ENCODE measurements at regions not wholly inside any gene's neighbourhood (a gene's known extent, or its start where the extent isn't known, plus 50 kb on each side); places are given as distances from the start of the nearest gene placed in this dataset.

DNA sequence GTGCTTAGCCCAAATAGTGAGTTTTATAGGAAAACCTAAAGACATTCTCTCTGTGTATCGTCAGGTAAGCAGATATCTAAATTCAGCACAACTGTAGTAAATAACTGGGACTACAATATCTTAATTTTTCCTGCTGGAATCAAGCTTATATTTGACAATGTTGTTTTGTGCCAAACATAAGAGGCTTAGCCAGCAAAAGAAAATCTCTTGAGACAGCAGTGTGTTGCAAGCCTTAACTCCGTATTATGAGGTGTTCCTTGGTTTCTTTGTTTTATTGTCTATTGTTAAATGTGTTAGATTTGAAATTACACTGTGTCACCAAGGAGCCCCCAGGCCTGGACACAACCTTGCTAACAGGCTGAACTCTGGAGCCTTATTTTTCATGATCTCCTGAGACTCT is 1570.6 kb upstream of the GOT2 start:
- H3K27ac ChIP-seq (ENCODE audit: low read length), result no peak overlapping the region
- H4K20me1 ChIP-seq (ENCODE audit: insufficient read depth), result no peaks in the 10 kb centered on the region
- H3F3A ChIP-seq (ENCODE audit: insufficient read depth, low read length, poor library complexity, severe bottlenecking), result no peaks in the 10 kb centered on the region
- no peak overlapping the region for H3K4me2 ChIP-seq (ENCODE audit: low read length)
- no peaks in the 10 kb centered on the region for H3K9me2 ChIP-seq (ENCODE audit: insufficient read depth, low read length)
- no peak overlapping the region for H2AFZ ChIP-seq (ENCODE audit: low read depth, low read length)
- H3K36me3 ChIP-seq (ENCODE audit: insufficient read depth, low read length), result no peaks in the 10 kb centered on the region
- no peaks in the 10 kb centered on the region for H3K9me3 ChIP-seq (ENCODE audit: low read length)
- TF ChIP-seq, protein P1, sequence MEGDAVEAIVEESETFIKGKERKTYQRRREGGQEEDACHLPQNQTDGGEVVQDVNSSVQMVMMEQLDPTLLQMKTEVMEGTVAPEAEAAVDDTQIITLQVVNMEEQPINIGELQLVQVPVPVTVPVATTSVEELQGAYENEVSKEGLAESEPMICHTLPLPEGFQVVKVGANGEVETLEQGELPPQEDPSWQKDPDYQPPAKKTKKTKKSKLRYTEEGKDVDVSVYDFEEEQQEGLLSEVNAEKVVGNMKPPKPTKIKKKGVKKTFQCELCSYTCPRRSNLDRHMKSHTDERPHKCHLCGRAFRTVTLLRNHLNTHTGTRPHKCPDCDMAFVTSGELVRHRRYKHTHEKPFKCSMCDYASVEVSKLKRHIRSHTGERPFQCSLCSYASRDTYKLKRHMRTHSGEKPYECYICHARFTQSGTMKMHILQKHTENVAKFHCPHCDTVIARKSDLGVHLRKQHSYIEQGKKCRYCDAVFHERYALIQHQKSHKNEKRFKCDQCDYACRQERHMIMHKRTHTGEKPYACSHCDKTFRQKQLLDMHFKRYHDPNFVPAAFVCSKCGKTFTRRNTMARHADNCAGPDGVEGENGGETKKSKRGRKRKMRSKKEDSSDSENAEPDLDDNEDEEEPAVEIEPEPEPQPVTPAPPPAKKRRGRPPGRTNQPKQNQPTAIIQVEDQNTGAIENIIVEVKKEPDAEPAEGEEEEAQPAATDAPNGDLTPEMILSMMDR (IDR thresholded peaks at IDR 0.05; ENCODE audit: poor library complexity, severe bottlenecking), result no peak
- TF ChIP-seq SMC3 (conservative IDR thresholded peaks at IDR 0.05; ENCODE audit: poor library complexity), result no peak
- TF ChIP-seq MXI1 (conservative IDR thresholded peaks at IDR 0.05; ENCODE audit: poor library complexity, severe bottlenecking), result no peak
- TF ChIP-seq TAF1 (IDR thresholded peaks at IDR 0.05; ENCODE audit: low read depth), result no peak
- H3K27me3 ChIP-seq (ENCODE audit: insufficient read depth, low read depth, low read length), result no peaks in the 10 kb centered on the region
- H3K79me2 ChIP-seq (replicated peaks; ENCODE audit: insufficient read depth, low read length), result no peaks in the 10 kb centered on the region
- no peak overlapping the region for H3K4me3 ChIP-seq (ENCODE audit: low read length)
- no peak overlapping the region for H3K9ac ChIP-seq (ENCODE audit: low read length)

DNA sequence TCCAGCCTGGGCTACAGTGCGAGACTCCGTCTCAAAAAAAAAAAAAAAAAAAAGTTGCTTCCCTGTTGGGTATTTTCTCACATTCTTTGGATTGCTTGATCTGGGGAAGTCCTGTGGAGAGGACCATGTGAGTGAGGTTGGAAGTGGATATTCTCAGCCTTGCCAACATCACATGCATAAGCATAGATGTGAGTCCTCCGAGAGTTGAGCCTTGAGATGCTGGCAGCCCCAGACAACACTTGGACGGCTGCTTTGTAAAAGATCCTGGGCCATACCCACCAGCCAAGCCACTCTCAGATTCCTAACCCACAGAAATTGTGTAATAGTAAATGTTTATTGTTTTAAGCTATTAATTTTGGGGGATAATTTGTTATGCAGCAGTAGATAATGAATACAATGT is 1570.0 kb upstream of the GOT2 start:
- Histone ChIP-seq H3F3A (ENCODE audit: insufficient read depth, low read length, poor library complexity, severe bottlenecking) (no peaks in the 10 kb centered on the region), H3K4me2 (ENCODE audit: low read length) (no peak overlapping the region), H3K27ac (ENCODE audit: low read length) (no peak overlapping the region), H3K9ac (ENCODE audit: low read length) (no peak overlapping the region), H3K79me2 (replicated peaks; ENCODE audit: insufficient read depth, low read length) (no peaks in the 10 kb centered on the region), H3K9me3 (ENCODE audit: low read length) (no peaks in the 10 kb centered on the region), H3K9me2 (ENCODE audit: insufficient read depth, low read length) (no peaks in the 10 kb centered on the region), H3K36me3 (ENCODE audit: insufficient read depth, low read length) (no peaks in the 10 kb centered on the region), H2AFZ (ENCODE audit: low read depth, low read length) (no peak overlapping the region), H4K20me1 (ENCODE audit: insufficient read depth) (no peaks in the 10 kb centered on the region), H3K4me3 (ENCODE audit: low read length) (no peak overlapping the region), H3K27me3 (ENCODE audit: insufficient read depth, low read depth, low read length) (no peaks in the 10 kb centered on the region)
- no peak for TF ChIP-seq EP300 (conservative IDR thresholded peaks at IDR 0.05; ENCODE audit: poor library complexity, severe bottlenecking)
- TF ChIP-seq, protein P1 (IDR thresholded peaks at IDR 0.05; ENCODE audit: poor library complexity, severe bottlenecking), result no peak
- TF ChIP-seq MXI1 (conservative IDR thresholded peaks at IDR 0.05; ENCODE audit: poor library complexity, severe bottlenecking), result no peak
- no peak for TF ChIP-seq REST (IDR thresholded peaks at IDR 0.05; ENCODE audit: borderline replicate concordance)
- TF ChIP-seq RAD21 (conservative IDR thresholded peaks at IDR 0.05), result no peak
- TF ChIP-seq TAF1 (IDR thresholded peaks at IDR 0.05; ENCODE audit: low read depth), result no peak
- no peak for TF ChIP-seq EZH2 (IDR thresholded peaks at IDR 0.05; ENCODE audit: borderline replicate concordance, insufficient read depth, low read length, poor library complexity, severe bottlenecking)
- TF ChIP-seq SMC3 (conservative IDR thresholded peaks at IDR 0.05; ENCODE audit: poor library complexity), result no peak
- TF ChIP-seq POLR2AphosphoS5 (IDR thresholded peaks at IDR 0.05), result no peak

Measured in neural cell (in vitro differentiated cells).